Spleen (tissue), 11 donors: ENCODE measurements at regions not wholly inside any gene's neighbourhood (a gene's known extent, or its start where the extent isn't known, plus 50 kb on each side); places are given as distances from the start of the nearest gene placed in this dataset.

Experiments used
- DNase-seq: peaks from one replicate; pipeline ENCODE4 v3.0.0-alpha.2; 2020
- H3K27ac ChIP-seq, 8 donors: fragments of 200-600 bp; sonication (generic) in 7 of 8; 1 replicate in 4 of 8; 2 replicates in 4 of 8; pipeline versions ENCODE4 v1.5.0 to v1.8.0; 2016 to 2021; ENCODE audit warnings: inconsistent platforms in 4 of 8, mild to moderate bottlenecking in 4 of 8, moderate library complexity in 1 of 8
- H3K27me3 ChIP-seq, 7 donors: fragments of 200-600 bp; sonication (generic) in 6 of 7; replicated peaks in 1 of 7; 1 replicate in 4 of 7; 2 replicates in 3 of 7; pipeline versions ENCODE4 v1.5.0 to v1.8.0; 2016 to 2021; ENCODE audit warnings: inconsistent platforms in 3 of 7, mild to moderate bottlenecking in 1 of 7
- H3K36me3 ChIP-seq, 6 donors: fragments of 200-600 bp; sonication (generic) in 5 of 6; 1 replicate in 4 of 6; 2 replicates in 2 of 6; pipeline versions ENCODE4 v1.5.0 to v1.8.0; 2016 to 2021; ENCODE audit warnings: inconsistent platforms in 2 of 6
- H3K4me1 ChIP-seq, 6 donors: fragments of 200-600 bp; sonication (generic) in 5 of 6; 1 replicate in 3 of 6; 2 replicates in 3 of 6; pipeline versions ENCODE4 v1.5.0 to v1.8.0; 2016 to 2021; ENCODE audit warnings: inconsistent platforms in 3 of 6
- H3K4me3 ChIP-seq, 8 donors: fragments of 200-600 bp; sonication (generic) in 7 of 8; 1 replicate in 4 of 8; 2 replicates in 4 of 8; pipeline versions ENCODE4 v1.5.0 to v1.8.0; 2016 to 2021; ENCODE audit warnings: inconsistent platforms in 4 of 8, mild to moderate bottlenecking in 4 of 8, moderate library complexity in 2 of 8
- H3K9me3 ChIP-seq, 8 donors: fragments of 200-600 bp; sonication (generic) in 7 of 8; 1 replicate in 4 of 8; 2 replicates in 4 of 8; pipeline versions ENCODE4 v1.5.0 to v1.8.0; 2016 to 2021; ENCODE audit warnings: inconsistent platforms in 4 of 8
- POLR2A ChIP-seq, 3 donors: fragments of 450-650 bp; IDR thresholded peaks; one replicate each; pipeline ENCODE4 v1.5.1; 2017; ENCODE audit warnings: antibody characterized with exemption in 3 of 3, mild to moderate bottlenecking in 1 of 3
- POLR2AphosphoS5 ChIP-seq, 3 donors: sonication (generic); formaldehyde crosslinking; IDR thresholded peaks; one replicate each; pipeline ENCODE4 v1.5.1; 2017; ENCODE audit warnings: antibody characterized with exemption in 3 of 3
- WGBS, 5 donors: extraction: QIAGEN DNeasy Blood & Tissue Kit in 3 of 5; methylation state at CpG; one replicate each; pipeline versions ENCODE4 v1.1.5 to v1.1.7; 2013 to 2018; 5-methylcytosine and 5-hydroxymethylcytosine counted together
- intact Hi-C: fragments of 100-400 bp; cut with DNase I; formaldehyde crosslinking; loops from one replicate; pipeline ENCODE4 v1.15.0; 2023; ENCODE audit warnings: low total_unique reads
- TF ChIP-seq, protein P1 (sequence below), 11 experiments: fragments of 200-600 bp in 7 of 11; fragments of 450-650 bp in 4 of 11; sonication (generic) in 4 of 11; IDR thresholded peaks in 8 of 11; conservative IDR thresholded peaks in 3 of 11; 1 replicate in 7 of 11; 2 replicates in 4 of 11; pipeline versions ENCODE4 v1.4.0 to v1.8.0; 2016 to 2021; ENCODE audit warnings: antibody characterized with exemption in 11 of 11, inconsistent platforms in 4 of 11, mild to moderate bottlenecking in 1 of 11
- donor health status: healthy with polysubstance abuse.
- donor health status: DM: no; HTN: no; CAD: no; lungs with moderate emphysema.
- donor health status: DM: no; HTN: no; CAD: no.
- donor health status: Bipolar disorder and iron deficiency.
- donor health status: healthy.
- donor health status: DM: no; HTN: no; CAD: no.
- donor health status: DM: yes; HTN: yes; CAD: no.

DNA sequence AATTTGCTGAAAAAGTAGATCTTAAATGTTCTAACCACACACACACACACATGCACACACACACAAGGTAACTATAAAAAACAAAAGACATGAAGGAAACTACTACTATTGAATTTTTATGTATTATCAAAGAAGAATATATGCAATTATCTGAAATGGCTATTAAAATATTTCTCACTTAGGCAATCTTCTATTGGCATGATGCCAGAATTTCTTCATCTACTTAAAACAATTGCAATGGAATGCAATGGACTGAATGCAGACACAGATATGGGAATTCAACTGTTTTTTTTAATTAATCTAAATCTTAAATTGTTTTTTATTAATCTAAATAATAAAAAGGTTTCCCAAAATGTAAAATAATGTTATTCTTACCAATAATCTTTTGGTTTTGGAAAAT, 152.6 kb upstream of the SMLR1 start:
- no peaks in the 10 kb centered on the region for H3K27me3 ChIP-seq
- intact Hi-C loops = no loop called here

DNA sequence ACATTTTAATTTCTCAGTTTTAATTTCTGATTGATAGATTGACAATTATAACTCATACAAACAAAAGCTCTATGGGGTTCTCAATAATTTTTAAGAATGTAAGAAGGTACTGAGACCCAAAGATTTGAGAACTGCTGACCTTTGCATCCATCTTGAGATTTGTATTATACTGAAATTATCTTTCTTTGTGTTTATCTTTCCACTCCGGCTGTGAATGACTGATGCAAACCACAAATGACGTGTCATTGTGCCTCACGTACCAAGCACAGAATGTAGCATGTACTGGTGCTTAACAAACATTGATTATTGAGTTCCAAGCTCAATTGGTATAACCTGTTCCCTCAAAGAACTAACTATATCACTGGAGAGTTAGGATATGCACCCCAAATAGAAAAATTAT, 152.1 kb upstream of the SMLR1 start:
- Histone ChIP-seq H3K27me3 (no peaks in the 10 kb centered on the region), H3K36me3 (no peaks in the 10 kb centered on the region), H3K4me3 (no peak overlapping the region), H3K9me3 (peaks cover 0 to 16% (median 10%) of the 10 kb centered on the region in 8 donors), H3K4me1 (no peaks in the 10 kb centered on the region), H3K27ac (no peak overlapping the region)
- TF ChIP-seq, protein P1, sequence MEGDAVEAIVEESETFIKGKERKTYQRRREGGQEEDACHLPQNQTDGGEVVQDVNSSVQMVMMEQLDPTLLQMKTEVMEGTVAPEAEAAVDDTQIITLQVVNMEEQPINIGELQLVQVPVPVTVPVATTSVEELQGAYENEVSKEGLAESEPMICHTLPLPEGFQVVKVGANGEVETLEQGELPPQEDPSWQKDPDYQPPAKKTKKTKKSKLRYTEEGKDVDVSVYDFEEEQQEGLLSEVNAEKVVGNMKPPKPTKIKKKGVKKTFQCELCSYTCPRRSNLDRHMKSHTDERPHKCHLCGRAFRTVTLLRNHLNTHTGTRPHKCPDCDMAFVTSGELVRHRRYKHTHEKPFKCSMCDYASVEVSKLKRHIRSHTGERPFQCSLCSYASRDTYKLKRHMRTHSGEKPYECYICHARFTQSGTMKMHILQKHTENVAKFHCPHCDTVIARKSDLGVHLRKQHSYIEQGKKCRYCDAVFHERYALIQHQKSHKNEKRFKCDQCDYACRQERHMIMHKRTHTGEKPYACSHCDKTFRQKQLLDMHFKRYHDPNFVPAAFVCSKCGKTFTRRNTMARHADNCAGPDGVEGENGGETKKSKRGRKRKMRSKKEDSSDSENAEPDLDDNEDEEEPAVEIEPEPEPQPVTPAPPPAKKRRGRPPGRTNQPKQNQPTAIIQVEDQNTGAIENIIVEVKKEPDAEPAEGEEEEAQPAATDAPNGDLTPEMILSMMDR (IDR thresholded peaks at IDR 0.05 in 8 of 11, conservative IDR thresholded peaks at IDR 0.05 in 3 of 11) = no peak
- no peak for TF ChIP-seq POLR2A (IDR thresholded peaks at IDR 0.05)
- no peak for TF ChIP-seq POLR2AphosphoS5 (IDR thresholded peaks at IDR 0.05)
- intact Hi-C loops = no loop called here
- no peak for DNase-seq
- 61 to 78% (median 63%) methylated on average over 3 of the region's 3 CpGs for WGBS, 5 donors

More for the DNA sequence above, 152.6 kb upstream of the SMLR1 start:
- Histone ChIP-seq H3K27ac (no peak overlapping the region), H3K4me3 (no peak overlapping the region), H3K9me3 (peaks cover 0 to 16% (median 10%) of the 10 kb centered on the region in 8 donors), H3K4me1 (no peaks in the 10 kb centered on the region), H3K36me3 (no peaks in the 10 kb centered on the region)
- no peak for DNase-seq
- TF ChIP-seq POLR2AphosphoS5 (IDR thresholded peaks at IDR 0.05) (no peak), POLR2A (IDR thresholded peaks at IDR 0.05) (no peak)
- TF ChIP-seq, protein P1 (IDR thresholded peaks at IDR 0.05 in 8 of 11, conservative IDR thresholded peaks at IDR 0.05 in 3 of 11) = no peak

DNA sequence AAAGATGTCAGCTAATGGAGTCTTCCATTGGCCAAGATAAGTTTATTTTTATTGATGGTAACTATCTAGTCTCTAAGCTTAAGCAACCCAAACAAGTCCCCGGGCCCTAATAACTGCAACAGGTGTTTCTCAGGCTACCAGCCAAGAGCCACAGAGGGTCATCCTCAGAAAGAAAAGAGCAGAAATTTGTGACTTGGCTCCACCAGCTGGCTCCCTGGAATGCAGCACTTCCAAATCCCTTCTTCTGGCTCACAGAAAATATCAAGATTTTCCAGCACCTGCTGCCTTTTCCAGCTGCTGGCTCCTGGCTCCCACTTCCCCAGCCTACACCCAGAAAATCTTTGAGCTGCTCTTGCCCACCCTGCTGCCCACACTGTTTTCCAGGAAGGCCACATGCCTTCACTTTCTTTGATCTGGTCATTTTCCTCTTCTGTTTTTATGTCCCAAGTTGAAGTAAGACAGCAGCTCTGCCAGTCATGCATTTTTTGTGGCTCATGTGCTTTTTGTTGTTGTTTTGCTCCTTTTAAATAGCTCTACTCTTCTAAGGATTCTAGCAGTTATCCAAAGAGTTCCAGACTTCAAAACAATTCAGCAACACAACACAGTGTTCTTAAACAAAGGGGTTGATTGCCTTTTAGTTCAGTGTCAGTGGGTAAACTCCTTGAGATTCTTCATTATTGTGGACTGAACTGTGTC, 151.0 kb upstream of the SMLR1 start:
- DNase-seq = no peak
- intact Hi-C loops = no loop called here
- WGBS, 5 donors = 61 to 81% (median 76%) methylated on average over 1 of the region's 1 CpG
- Histone ChIP-seq H3K4me3 (no peak overlapping the region), H3K36me3 (no peaks in the 10 kb centered on the region), H3K27me3 (no peaks in the 10 kb centered on the region), H3K27ac (no peak overlapping the region), H3K9me3 (peaks cover 0 to 16% (median 10%) of the 10 kb centered on the region in 8 donors), H3K4me1 (no peaks in the 10 kb centered on the region)
- TF ChIP-seq, protein P1 (IDR thresholded peaks at IDR 0.05 in 8 of 11, conservative IDR thresholded peaks at IDR 0.05 in 3 of 11) = no peak
- TF ChIP-seq POLR2AphosphoS5 (IDR thresholded peaks at IDR 0.05) = no peak
- TF ChIP-seq POLR2A (IDR thresholded peaks at IDR 0.05) = no peak

DNA sequence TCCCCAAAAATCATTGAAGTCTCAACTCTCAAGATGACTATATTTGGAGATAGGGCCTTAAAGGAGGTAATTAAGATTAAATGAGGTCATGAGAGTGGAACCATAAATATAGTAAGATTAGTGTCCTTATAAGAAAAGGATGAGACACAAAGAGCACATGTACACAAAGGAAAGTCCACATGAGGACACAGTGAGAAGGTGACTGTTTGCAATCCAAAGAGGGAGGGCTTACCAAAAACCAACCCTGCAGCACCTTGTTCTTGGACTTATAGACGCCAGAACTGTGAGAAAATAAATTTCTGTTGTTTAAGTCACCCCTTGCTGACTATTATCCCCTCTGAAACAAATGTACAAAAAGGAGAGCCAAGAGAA, 150.4 kb upstream of the SMLR1 start:
- Histone ChIP-seq H3K4me3 (no peak overlapping the region), H3K9me3 (peaks cover 0 to 16% (median 10%) of the 10 kb centered on the region in 8 donors), H3K27ac (no peak overlapping the region), H3K36me3 (no peaks in the 10 kb centered on the region), H3K4me1 (no peaks in the 10 kb centered on the region), H3K27me3 (no peaks in the 10 kb centered on the region)
- TF ChIP-seq, protein P1 (IDR thresholded peaks at IDR 0.05 in 8 of 11, conservative IDR thresholded peaks at IDR 0.05 in 3 of 11) = no peak
- no peak for TF ChIP-seq POLR2A (IDR thresholded peaks at IDR 0.05)
- TF ChIP-seq POLR2AphosphoS5 (IDR thresholded peaks at IDR 0.05) = no peak
- DNase-seq = no peak
- intact Hi-C loops = no loop called here
- WGBS, 5 donors = 61 to 85% (median 73%) methylated on average over 1 of the region's 1 CpG
